Loucy (cell line): ENCODE measurements at regions not wholly inside any gene's neighbourhood (a gene's known extent, or its start where the extent isn't known, plus 50 kb on each side); places are given as distances from the start of the nearest gene placed in this dataset.

Experiments
- CTCF ChIP-seq: fragments of 200-600 bp; sonication (generic); conservative IDR thresholded peaks from 2 replicates; pipeline ENCODE4 v1.5.1; 2014; ENCODE audit warnings: mild to moderate bottlenecking, antibody characterized with exemption, low read length
- EZH2phosphoT487 ChIP-seq: fragments of 200-600 bp; IDR thresholded peaks from 2 replicates; pipeline ENCODE4 v1.6.1; 2018; ENCODE audit warnings: antibody characterized with exemption, mild to moderate bottlenecking, moderate library complexity, borderline replicate concordance

GRCh38 chr3:72008226-72008996, 223.5 kb upstream of the PROK2 start:
- no peak for TF ChIP-seq CTCF
- TF ChIP-seq EZH2phosphoT487, result no peak
